22Rv1 (cell line): ENCODE measurements at regions not wholly inside any gene's neighbourhood (a gene's known extent, or its start where the extent isn't known, plus 50 kb on each side); places are given as distances from the start of the nearest gene placed in this dataset.

Experiments
- CTCF ChIP-seq: fragments of 450-650 bp; IDR thresholded peaks from 2 replicates; pipeline ENCODE4 v1.5.1; 2017; ENCODE audit warnings: mild to moderate bottlenecking
- ZFX ChIP-seq: fragments of 450-650 bp; IDR thresholded peaks from 2 replicates; pipeline ENCODE4 v1.6.1; 2017; ENCODE audit warnings: antibody characterized with exemption, borderline replicate concordance

GRCh38 chrX:69398881-69399280 is 105.2 kb upstream of the NALF2 start:
- TF ChIP-seq CTCF (no peak), ZFX (no peak)
